Lower leg skin (tissue), 3 donors: ENCODE measurements at regions not wholly inside any gene's neighbourhood (a gene's known extent, or its start where the extent isn't known, plus 50 kb on each side); places are given as distances from the start of the nearest gene placed in this dataset.

Experiments
- CTCF ChIP-seq, 3 donors: fragments of 450-650 bp; IDR thresholded peaks; one replicate each; pipeline ENCODE4 v1.5.1; 2016; ENCODE audit warnings: antibody characterized with exemption in 3 of 3, mild to moderate bottlenecking in 3 of 3, moderate library complexity in 2 of 3
- POLR2A ChIP-seq, 2 donors: fragments of 450-650 bp; IDR thresholded peaks; one replicate each; pipeline ENCODE4 v1.6.1; 2016 to 2017; ENCODE audit warnings: antibody characterized with exemption in 2 of 2, mild to moderate bottlenecking in 1 of 2, moderate library complexity in 1 of 2

- TF ChIP-seq CTCF (IDR thresholded peaks at IDR 0.05) (no peak), POLR2A (IDR thresholded peaks at IDR 0.05) (no peak)
Observed at GRCh38 chr4:170231377-170231776, 141.6 kb upstream of the AADAT start.
